Neural crest cell (in vitro differentiated cells): ENCODE measurements at regions not wholly inside any gene's neighbourhood (a gene's known extent, or its start where the extent isn't known, plus 50 kb on each side); places are given as distances from the start of the nearest gene placed in this dataset.

Experiments used
- DNase-seq: peaks from one replicate; pipeline ENCODE4 v3.0.0; 2021; ENCODE audit warnings: low read depth, mixed read lengths, low spot score
- H3K27ac Mint-ChIP-seq: one replicate; pipeline ENCODE4 v1.8.0; 2021; ENCODE audit warnings: mild to moderate bottlenecking, mixed read lengths; ENCODE audit not compliant: unreplicated experiment
- H3K27me3 Mint-ChIP-seq: 2 replicates; pipeline ENCODE4 v1.8.0; 2021; ENCODE audit warnings: low read depth, mild to moderate bottlenecking, mixed read lengths
- H3K36me3 Mint-ChIP-seq: 2 replicates; pipeline ENCODE4 v1.8.0; 2021; ENCODE audit warnings: low read depth, mild to moderate bottlenecking, mixed read lengths
- H3K4me1 Mint-ChIP-seq: 2 replicates; pipeline ENCODE4 v1.8.0; 2021; ENCODE audit warnings: mixed read lengths
- H3K4me3 Mint-ChIP-seq: one replicate; pipeline ENCODE4 v1.8.0; 2021; ENCODE audit warnings: mild to moderate bottlenecking, mixed read lengths
- H3K9me3 Mint-ChIP-seq: 2 replicates; pipeline ENCODE4 v1.8.0; 2021; ENCODE audit warnings: mixed read lengths
- CTCF ChIP-seq: fragments of 200-600 bp; sonication (generic); conservative IDR thresholded peaks from 2 replicates; pipeline ENCODE4 v1.5.0; 2021; ENCODE audit warnings: antibody characterized with exemption, mild to moderate bottlenecking

GRCh38 chr20:6916938-6917337, 149.5 kb downstream of the BMP2 start:
- Mint-ChIP-seq H3K9me3 (no peaks in the 10 kb centered on the region), H3K4me1 (peaks cover 9% of the 10 kb centered on the region), H3K27ac (no peak overlapping the region), H3K4me3 (no peak overlapping the region), H3K36me3 (no peaks in the 10 kb centered on the region), H3K27me3 (no peaks in the 10 kb centered on the region)
- no peak for DNase-seq
- TF ChIP-seq CTCF: no peak

GRCh38 chr20:6919792-6920468, 152.4 kb downstream of the BMP2 start:
- H3K4me3 Mint-ChIP-seq: no peak overlapping the region
- no peaks in the 10 kb centered on the region for H3K9me3 Mint-ChIP-seq
- no peak overlapping the region for H3K27ac Mint-ChIP-seq
- no peak for DNase-seq
- no peak for TF ChIP-seq CTCF
- no peaks in the 10 kb centered on the region for H3K36me3 Mint-ChIP-seq
- no peaks in the 10 kb centered on the region for H3K27me3 Mint-ChIP-seq
- H3K4me1 Mint-ChIP-seq: peaks cover 9% of the 10 kb centered on the region

- H3K27ac Mint-ChIP-seq: no peak overlapping the region
- DNase-seq: no peak
- H3K4me1 Mint-ChIP-seq: peaks cover 9% of the 10 kb centered on the region
- no peak overlapping the region for H3K4me3 Mint-ChIP-seq
- no peaks in the 10 kb centered on the region for H3K36me3 Mint-ChIP-seq
- H3K27me3 Mint-ChIP-seq: no peaks in the 10 kb centered on the region
- no peak for TF ChIP-seq CTCF
- H3K9me3 Mint-ChIP-seq: no peaks in the 10 kb centered on the region
Measured at GRCh38 chr20:6920991-6921613, 153.6 kb downstream of the BMP2 start.

GRCh38 chr20:6921717-6922386, 154.4 kb downstream of the BMP2 start:
- Mint-ChIP-seq H3K27ac (no peak overlapping the region), H3K4me3 (no peak overlapping the region), H3K9me3 (peaks cover 3% of the 10 kb centered on the region), H3K27me3 (no peaks in the 10 kb centered on the region), H3K36me3 (no peaks in the 10 kb centered on the region), H3K4me1 (peaks cover 9% of the 10 kb centered on the region)
- TF ChIP-seq CTCF: no peak
- DNase-seq: no peak

- no peak for TF ChIP-seq CTCF
- no peaks in the 10 kb centered on the region for H3K27me3 Mint-ChIP-seq
Measured at GRCh38 chr20:6924681-6925080, 157.2 kb downstream of the BMP2 start.

More at GRCh38 chr20:6924681-6925080, 157.2 kb downstream of the BMP2 start:
- DNase-seq: no peak
- H3K4me3 Mint-ChIP-seq: no peak overlapping the region
- H3K9me3 Mint-ChIP-seq: peaks cover 5% of the 10 kb centered on the region
- no peaks in the 10 kb centered on the region for H3K36me3 Mint-ChIP-seq
- H3K27ac Mint-ChIP-seq: no peak overlapping the region
- H3K4me1 Mint-ChIP-seq: peaks cover 9% of the 10 kb centered on the region
